ENCODE measurements at regions not wholly inside any gene's neighbourhood (a gene's known extent, or its start where the extent isn't known, plus 50 kb on each side); places are given as distances from the start of the nearest gene placed in this dataset.
"Not testable (repeated sequence)": the region's sequence is repeated elsewhere in the genome, so short reads cannot be mapped to it uniquely, and the experiment has no call there.

DNA sequence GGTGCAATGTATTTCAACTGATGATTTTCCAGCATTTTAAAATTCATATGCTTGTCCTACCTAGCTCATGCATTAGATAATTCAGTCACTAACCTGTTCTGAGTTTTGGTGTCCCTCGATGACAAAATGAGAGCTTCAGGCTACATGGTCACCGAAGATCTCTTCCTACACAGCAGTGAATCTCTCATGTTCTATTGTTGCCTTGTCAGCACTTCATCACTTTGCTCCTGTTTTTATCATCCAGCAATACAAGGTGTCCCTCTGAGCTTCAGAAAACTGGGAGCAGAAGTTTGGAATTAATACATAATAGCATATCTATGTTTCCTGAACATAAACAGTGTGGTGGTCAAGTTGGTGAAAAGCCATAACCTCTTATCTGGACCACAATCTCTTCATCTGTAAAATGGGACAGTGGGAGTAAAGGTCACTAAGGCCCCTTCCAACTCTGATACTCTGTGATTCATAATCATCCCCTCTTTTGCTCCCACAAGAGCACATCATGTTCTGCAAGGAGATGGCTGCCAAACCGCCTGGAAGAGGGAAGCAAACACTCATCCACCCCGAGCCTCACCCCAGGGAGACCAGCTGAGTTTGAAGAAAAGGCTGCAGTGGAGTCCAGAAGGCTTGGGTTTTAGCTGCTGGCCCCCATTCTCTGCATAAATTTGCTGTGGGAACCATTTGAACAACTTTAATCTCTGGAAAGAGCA is 137.9 kb upstream of the F3 start:
- DNase-seq (ENCODE audit: low read depth, low spot score), result no peak
- no peak overlapping the region for H3K4me3 ChIP-seq (ENCODE audit: low read length)

DNA sequence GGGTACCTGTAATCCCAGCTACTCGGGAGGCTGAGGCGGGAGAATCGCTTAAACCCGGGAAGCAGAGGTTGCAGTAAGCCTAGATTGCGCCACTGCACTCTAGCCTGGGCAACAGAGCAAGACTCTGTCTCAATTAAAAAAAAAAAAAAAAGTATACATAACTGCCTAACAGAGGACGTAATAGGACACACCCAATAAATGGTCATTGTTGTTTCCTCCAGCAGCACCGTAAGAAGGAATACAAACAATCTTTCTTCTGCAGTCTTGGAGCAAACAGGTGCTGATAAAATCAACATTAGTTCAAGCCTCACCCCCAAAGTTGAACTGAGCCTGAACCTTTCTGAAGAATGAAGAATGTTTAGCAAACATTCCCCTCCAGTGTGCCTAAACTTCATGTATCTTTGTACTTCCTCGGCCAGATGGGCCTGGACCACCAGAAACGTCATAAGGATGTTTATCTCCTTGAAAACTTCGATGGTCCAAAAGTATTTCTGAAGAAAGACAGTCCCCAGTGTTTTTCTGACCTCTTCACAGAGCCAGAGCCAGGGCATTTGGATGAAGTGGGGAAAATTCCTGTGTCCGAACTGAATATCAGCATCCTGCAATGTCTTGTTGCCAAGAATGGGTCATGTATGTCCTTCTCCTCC is 136.8 kb upstream of the F3 start:
- DNase-seq (ENCODE audit: low read depth, low spot score), result no peak
- no peak overlapping the region for H3K4me3 ChIP-seq (ENCODE audit: low read length)

DNA sequence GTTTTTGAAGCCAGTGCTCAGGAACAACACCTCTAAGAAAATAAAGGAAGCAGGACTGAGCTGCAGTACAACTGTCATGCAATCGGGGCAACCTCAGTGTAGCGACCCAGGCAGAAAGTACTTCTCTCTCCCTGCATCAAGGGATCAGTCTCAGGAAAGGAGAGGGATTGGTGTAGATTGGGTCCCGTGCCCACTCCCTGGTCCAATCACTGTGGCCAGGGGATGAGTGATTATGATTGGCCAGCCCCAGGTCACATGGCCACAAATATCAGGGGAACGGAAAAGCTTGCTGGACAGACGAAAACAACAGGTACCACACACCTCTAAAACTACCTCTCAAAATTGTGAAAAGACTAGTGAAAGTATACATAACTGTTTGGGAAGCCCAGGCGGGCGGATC is 136.2 kb upstream of the F3 start:
- no peak for DNase-seq (ENCODE audit: low read depth, low spot score)
- no peak overlapping the region for H3K4me3 ChIP-seq (ENCODE audit: low read length)

DNA sequence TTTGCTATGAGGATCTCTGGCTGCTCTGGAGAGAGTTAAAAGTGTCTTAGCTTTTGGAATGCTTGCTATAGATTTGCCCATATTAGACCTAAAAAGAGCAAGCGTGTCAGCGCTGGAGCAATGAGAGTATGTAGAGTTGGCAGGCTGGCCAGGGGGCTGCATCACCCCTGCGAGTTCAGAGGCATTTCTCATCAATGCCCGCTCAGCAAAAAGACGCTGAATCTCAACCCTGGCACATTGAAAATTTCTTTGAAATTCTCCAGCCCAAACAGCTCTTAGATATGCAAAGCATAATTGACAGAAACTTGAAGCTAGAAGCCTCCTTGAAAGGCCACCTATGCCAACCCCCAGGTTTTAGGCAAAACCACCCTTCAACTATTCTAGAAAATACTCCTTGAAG is 135.5 kb upstream of the F3 start:
- no peak for DNase-seq (ENCODE audit: low read depth, low spot score)
- no peak overlapping the region for H3K4me3 ChIP-seq (ENCODE audit: low read length)

DNA sequence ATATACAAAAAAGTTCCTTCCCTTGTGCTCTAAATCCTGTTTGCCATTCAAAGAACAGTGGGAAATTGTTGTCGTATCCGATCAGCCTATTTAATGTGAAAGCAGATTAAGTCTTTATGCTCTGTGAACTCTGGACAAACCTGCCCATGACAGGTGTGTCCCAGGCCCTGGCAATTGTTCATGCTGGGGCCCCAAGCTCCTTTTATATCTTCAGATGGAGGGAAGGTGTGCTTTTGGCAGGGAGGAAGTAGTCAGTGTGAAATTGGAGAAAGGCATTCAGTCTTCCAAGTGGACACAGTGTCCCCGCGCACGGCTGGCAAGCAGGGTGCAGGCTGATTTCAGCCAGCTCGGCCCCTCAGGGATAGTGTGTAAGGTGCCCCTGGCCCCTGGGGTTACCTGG is 135.1 kb upstream of the F3 start:
- DNase-seq (ENCODE audit: low read depth, low spot score), result no peak

DNA sequence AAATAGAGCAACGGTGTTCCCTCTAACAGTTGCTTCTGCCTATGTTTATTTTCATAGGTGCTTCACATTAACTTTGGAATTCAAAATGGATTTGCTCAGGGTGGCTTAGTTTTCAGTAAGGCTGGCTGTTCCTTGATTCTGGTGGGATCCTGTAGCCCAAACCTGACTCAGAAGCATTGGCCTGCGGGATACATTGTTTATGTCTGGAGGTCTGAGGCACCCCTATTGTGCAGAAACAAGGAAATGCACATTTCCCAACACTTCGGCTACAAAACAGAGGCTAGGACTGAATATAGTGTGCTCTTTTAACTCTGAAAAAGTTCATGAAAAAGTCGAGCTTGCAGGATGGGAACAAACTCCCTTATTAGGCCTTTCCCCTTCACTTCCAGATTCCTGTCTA is 133.8 kb upstream of the F3 start:
- no peak overlapping the region for H3K4me3 ChIP-seq (ENCODE audit: low read length)
- DNase-seq (ENCODE audit: low read depth, low spot score), result no peak

More for the DNA sequence above, 135.1 kb upstream of the F3 start:
- H3K4me3 ChIP-seq (ENCODE audit: low read length), result no peak overlapping the region

DNA sequence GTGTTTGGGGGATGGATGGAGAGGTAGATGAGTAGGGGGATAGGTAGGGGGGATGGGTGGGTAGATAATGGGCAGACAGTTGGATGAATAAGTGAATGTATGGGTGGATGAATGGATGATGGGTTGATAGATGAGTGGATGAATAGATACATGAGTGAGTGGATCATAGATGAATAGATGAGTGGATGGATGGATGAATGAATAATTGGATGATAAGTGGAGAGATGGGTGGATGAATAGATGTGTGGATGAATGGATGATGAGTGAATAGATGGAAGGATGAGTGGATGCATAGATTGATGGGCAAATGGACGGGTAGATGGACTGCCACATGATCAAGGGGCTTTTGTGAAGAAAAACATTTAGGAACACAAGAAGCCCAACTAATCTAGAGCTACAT is 133.3 kb upstream of the F3 start:
- DNase-seq (ENCODE audit: low read depth, low spot score), result no peak
- H3K4me3 ChIP-seq (ENCODE audit: low read length), result no peak overlapping the region

DNA sequence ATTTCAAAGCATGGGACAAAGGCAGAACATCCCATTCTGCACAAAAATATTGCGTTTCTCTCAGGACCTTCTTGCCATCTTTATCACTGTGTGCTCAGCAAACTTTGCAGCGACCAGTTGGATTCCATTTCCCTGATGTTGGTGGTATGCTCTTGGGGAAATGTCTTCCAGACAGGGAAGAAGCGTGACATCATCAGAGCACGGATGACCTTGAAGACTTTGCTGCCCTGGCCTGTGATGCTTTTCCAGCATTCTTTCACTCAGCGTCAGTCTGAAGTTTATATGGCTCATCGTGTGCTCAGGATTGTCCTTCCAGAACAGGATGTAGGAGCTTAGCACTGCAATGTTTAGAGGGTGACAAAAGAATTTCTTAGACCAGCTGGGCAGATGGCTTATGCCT is 131.4 kb upstream of the F3 start:
- DNase-seq (ENCODE audit: low read depth, low spot score), result no peak
- H3K4me3 ChIP-seq (ENCODE audit: low read length), result no peak overlapping the region

DNA sequence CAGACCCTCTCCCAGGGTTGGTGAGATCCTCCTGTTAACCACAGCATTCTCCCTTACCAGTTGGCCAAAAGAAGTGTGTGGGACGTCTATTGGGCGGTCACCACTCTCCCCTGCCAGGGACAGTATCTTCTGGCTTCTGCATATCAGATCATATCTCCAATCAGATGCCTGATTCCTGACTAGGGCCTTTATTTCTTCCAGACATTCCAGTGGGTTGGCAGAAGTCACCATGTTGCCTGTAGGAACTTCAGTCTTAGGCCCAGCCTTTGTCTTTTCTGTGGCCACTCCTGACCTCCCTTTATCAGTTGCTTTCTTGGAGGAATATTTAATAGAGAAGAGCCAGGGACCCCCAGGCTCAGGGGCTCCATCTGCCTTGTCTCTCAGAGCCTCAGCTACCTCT is 130.4 kb upstream of the F3 start:
- DNase-seq (ENCODE audit: low read depth, low spot score), result no peak
- H3K4me3 ChIP-seq (ENCODE audit: low read length), result no peak overlapping the region

DNA sequence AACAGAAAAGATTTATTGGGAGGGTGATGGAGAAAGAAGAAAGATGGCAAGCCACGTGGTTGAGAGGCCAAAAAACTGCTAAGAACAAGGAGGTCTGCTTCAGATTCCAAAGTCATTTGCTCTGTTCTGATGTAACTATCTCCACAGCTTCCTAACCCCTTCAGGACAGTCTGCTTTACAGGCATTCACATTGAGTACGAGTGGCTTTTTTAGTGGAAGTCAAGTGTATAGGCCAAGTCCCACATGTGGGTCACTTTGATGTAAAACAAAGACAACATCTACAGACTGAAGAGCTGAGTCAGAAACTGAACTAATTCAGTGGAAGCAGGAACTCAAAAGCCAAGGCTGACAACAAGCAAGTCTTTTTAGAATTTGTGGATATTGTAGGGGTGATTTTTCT is 128.7 kb upstream of the F3 start:
- no peak overlapping the region for H3K4me3 ChIP-seq (ENCODE audit: low read length)
- peak; percentile 6 for DNase-seq (ENCODE audit: low read depth, low spot score)

DNA sequence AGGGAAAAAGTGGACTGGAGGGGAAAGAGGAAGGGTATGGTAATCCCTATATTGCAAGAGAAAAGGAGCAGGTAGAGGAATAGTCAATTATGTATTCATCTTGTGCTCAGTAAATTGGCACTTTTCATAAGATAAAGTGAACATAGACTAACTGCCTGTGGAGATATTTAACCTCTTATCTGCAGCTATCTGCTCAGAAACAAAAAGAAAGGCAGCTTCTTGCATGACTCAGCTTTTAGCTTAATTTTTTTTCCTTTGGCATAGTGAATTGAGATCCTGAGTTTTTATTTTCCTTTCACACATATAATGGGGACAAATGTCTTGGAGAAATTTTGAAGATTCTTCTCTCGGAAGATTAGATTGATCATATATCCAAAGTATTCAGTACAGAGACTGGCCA is 127.6 kb upstream of the F3 start:
- DNase-seq (ENCODE audit: low read depth, low spot score), result no peak
- H3K4me3 ChIP-seq (ENCODE audit: low read length), result no peak overlapping the region

DNA sequence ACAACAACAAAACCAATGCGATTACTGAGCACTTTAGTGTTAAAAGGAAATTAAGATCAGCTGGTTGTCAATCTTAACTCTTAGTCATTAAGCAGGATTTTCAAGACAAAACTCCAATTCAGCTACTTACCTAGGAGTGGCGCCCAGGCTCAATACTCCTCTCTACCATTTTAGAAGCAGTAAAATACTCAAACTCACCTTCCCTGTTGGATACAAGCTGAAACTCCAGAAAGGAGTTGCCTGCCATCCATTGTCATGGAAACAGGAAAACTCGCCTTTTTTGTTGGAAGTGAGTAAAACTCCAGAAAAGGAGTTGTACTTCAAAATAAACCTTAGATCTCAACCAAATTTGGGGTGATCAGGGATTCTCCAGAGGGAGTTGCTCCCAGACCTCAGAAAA is 127.0 kb upstream of the F3 start:
- no peak for DNase-seq (ENCODE audit: low read depth, low spot score)
- no peak overlapping the region for H3K4me3 ChIP-seq (ENCODE audit: low read length)

DNA sequence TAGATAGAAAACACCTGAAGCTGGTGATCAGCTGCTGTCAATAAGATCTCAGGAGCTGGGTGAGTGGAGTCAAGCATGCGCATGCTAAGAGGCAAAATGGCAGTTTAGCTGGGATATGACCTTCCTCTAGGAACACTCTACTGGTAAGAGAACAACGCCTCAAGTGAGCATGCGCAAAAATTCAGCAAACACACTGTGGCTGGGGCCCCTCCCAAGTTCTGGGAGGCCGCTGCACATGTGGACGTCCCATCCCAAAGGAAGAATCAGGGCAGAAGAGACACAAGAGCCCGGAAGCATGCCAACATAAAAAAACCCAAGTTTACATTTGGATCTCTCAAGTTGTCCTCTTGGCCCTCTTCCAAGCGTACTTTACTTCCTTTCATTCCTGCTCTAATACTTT is 126.3 kb upstream of the F3 start:
- no peak for DNase-seq (ENCODE audit: low read depth, low spot score)
- H3K4me3 ChIP-seq (ENCODE audit: low read length), result no peak overlapping the region

DNA sequence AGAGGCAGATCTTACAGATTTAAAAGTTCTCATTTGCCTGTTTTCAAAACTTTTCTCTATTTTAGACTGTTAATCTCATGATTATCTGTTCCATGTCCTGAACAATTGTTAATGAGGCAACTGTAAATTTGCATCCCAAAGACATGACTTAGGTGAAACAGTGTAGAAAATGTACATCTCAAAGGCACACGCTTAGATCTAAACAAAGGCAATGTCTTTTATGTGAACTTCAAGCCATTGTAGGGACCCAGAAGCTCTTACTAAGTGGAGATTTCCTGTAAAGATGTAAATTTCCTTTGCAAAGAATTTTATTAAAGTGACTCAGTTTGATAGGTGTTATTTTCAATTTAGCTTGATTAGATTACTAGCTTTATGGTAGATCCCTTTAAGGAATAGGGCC is 125.2 kb upstream of the F3 start:
- no peak overlapping the region for H3K4me3 ChIP-seq (ENCODE audit: low read length)
- no peak for DNase-seq (ENCODE audit: low read depth, low spot score)

DNA sequence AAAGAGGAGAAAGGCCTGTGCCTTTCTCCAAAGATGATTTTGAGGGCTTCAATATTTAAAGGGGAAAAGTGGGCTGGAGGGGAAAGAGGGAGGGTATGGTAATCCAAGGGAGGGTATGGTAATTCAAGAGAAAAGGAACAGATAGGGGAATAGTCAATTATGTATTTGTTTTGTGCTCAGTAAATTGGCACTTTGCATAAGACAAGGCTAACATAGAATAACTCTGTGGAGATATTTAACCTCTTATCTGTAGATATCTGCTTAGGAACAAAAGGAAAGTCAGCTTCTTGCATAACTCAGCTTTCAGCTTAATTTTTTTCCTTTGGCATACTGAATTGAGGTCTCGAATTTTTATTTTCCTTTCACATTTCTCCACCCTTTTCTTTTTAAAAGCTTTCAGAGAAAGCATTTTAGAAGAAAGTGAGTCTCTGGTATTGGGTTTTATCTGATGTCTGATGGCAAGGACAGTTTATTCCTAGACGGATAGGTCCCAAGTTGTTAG is 119.9 kb upstream of the F3 start:
- no peak for DNase-seq (ENCODE audit: low read depth, low spot score)
- H3K4me3 ChIP-seq (ENCODE audit: low read length), result no peak overlapping the region

DNA sequence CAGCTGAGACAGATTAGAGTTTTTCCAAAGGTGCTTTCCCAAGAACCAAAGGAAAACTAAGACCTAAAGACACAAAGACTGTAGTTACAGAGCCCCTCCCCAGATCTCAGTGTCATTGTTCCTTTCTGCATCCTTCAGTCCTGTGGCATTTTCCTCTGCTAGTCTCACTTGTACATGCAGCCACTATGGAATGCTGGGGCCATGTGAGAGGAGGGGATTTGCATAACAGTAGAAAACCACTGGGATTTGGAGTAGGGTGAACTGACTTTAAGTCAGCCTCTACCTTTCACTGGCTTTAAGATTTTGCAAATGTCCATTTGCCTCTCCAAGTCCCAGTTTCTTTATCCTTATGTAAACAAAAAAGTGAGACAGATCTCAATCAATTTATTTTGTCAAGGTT is 119.4 kb upstream of the F3 start:
- no peak for DNase-seq (ENCODE audit: low read depth, low spot score)

DNA sequence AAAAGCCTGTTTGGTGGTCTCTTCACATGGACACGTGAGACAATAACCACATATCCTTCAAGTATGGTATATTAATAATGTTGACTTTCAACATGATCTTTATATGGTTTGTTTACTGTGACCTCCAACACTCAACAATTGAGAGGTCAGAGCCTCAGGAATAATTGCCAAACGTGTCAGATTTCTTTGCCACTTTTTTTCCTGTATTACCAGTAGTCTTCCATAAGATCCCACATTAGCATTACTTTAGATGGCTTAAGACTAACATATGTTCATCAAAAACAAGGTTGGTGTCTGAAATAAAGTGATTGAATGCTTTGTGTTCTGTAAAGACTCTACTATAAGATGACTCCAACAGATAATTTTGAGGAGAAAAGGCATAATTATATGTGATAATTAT is 118.7 kb upstream of the F3 start:
- DNase-seq (ENCODE audit: low read depth, low spot score), result no peak
- H3K4me3 ChIP-seq (ENCODE audit: low read length), result no peak overlapping the region

More for the DNA sequence above, 119.4 kb upstream of the F3 start:
- H3K4me3 ChIP-seq (ENCODE audit: low read length), result no peak overlapping the region

DNA sequence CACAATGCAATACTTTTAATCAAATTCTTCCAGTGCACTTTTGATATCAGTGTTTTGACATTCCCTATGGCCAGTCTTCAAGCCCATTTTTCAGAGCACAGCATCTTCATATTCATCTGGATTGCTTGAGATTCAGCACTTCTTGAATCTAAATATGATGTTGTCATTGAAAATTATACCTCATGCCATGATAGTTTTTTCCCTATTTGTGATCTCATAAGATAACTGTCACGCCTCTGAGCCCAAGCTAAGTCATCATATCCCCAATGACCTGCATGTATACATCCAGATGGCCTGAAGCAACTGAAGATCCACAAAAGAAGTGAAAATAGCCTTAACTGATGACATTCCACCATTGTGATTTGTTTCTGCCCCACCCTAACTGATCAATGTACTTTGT is 117.6 kb upstream of the F3 start:
- not testable (repeated sequence) for DNase-seq (ENCODE audit: low read depth, low spot score)

DNA sequence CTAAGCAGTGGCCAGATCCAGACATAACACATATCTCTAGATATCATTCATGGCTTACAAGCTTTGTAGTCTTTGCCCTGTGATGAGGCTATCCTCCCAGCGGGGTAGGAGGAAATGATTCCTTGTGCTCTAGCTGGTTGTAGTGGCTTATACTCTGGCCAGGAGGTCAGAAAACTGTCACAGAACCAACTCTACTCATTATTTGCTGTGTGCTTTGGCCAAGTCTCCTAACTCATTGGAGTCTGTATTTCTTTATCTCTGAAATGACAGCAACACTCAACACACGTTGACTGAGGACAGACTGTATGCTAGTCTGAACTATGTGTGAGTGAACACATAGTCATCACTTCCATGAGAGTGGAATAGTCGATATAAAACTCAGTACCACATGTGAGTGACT is 116.7 kb upstream of the F3 start:
- DNase-seq (ENCODE audit: low read depth, low spot score), result no peak
- no peak overlapping the region for H3K4me3 ChIP-seq (ENCODE audit: low read length)

More for the DNA sequence above, 117.6 kb upstream of the F3 start:
- not testable (repeated sequence) for H3K4me3 ChIP-seq (ENCODE audit: low read length)

DNA sequence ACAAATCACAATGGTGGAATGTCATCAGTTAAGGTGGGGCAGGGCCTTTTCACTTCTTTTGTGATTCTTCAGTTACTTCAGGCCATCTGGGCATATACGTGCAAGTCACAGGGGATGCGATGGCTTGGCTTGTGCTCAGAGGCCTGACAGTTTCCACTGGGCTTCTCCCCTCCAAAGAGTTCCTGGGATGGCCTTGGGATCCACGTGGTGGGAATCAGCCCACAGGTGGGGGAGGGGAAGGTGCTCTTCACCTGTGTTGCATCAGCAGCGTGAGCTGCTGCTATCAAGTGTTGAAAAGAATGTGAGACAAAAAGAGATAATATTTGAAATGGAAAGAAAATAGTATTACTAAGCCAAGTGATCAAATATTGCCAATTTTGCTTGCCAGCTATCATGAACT is 116.2 kb upstream of the F3 start:
- H3K4me3 ChIP-seq (ENCODE audit: low read length); DNase-seq (ENCODE audit: low read depth, low spot score): not testable (repeated sequence)

DNA sequence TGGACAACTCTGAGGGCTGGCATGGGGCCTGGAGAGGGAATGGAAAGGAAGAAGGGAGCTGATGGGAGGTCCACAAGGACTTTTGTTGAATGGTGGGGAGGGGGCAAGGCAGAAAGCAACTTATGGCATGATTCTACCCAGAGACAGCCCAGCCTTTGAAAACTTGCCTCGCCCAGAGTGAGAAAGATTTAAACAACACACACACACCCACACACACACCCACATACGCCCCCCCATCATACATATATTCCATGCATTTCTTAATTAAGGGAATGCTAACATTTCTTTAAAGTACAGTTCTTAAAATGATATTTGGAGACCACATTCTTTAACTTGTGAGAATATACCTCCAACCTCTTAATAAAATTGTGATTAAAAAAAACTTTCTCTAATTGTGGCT is 115.4 kb upstream of the F3 start:
- no peak for DNase-seq (ENCODE audit: low read depth, low spot score)
- no peak overlapping the region for H3K4me3 ChIP-seq (ENCODE audit: low read length)
